GM12878 (cell line): ENCODE measurements at regions not wholly inside any gene's neighbourhood (a gene's known extent, or its start where the extent isn't known, plus 50 kb on each side); places are given as distances from the start of the nearest gene placed in this dataset. TPM values are rescaled to one million over a fixed set of nuclear protein-coding genes. Genes with fewer than 3 reads are reported as not detected.
"Not testable (repeated sequence)": the region's sequence is repeated elsewhere in the genome, so short reads cannot be mapped to it uniquely, and the experiment has no call there.

Experiments
- ATAC-seq: fragments of 200-7000 bp; cut with Tn5 transposase; 3 replicates; pipeline ENCODE4 v1.9.1; 2020; ENCODE audit warnings: mild to moderate bottlenecking, moderate library complexity
- BruUV-seq: library from RNA; stranded (reverse); fragments of 400-500 nt; replicated peaks from 2 replicates; lab custom pipeline; 2021; lab: Mats Ljungman, UMichigan
- CTCF ChIA-PET: fragments of 300-600 bp; sonication (Branson Sonifier 250); formaldehyde crosslinking; extraction: SDS; loops from one replicate; lab custom pipeline; 2021; ENCODE audit warnings: inconsistent platforms; lab: Yijun Ruan, JAX
- POLR2A ChIA-PET: fragments of 350-600 bp; formaldehyde crosslinking; extraction: SDS; loops from one replicate; lab custom pipeline; 2021; ENCODE audit warnings: inconsistent platforms; lab: Charles Lee
- RAD21 ChIA-PET: fragments of 300-600 bp; sonication (Branson Sonifier 250); formaldehyde crosslinking; loops from one replicate; lab custom pipeline; 2023; ENCODE audit warnings: antibody characterized with exemption; ENCODE audit not compliant: unreplicated experiment; lab: Charles Lee
- SMC1A ChIA-PET: fragments of 300-600 bp; sonication (Branson Sonifier 250); formaldehyde crosslinking; loops from one replicate; lab custom pipeline; 2023; ENCODE audit not compliant: unreplicated experiment, uncharacterized antibody; lab: Charles Lee
- DNase-seq: peaks from one replicate; pipeline ENCODE4 v3.0.0-alpha.2; 2011; ENCODE audit warnings: low read depth, low spot score
- FAIRE-seq: peaks from 3 replicates; lab custom pipeline; 2011; peaks lifted over from hg19 to GRCh38; lab: Jason Lieb, UNC
- H2AFZ ChIP-seq: 2 replicates; pipeline ENCODE4 v1.6.0; 2011; ENCODE audit warnings: low read depth, low read length, control low read depth; ENCODE audit not compliant: control insufficient read depth
- H3K27ac ChIP-seq: 2 replicates; pipeline ENCODE4 v1.5.1; 2011; ENCODE audit warnings: control low read depth; ENCODE audit not compliant: control insufficient read depth, insufficient read depth
- H3K27me3 ChIP-seq, 2 experiments: replicated peaks in 1 of 2; 2 replicates each; pipeline versions ENCODE4 v1.6.0 to v1.6.1; 2011; ENCODE audit warnings: low read length in 1 of 2; ENCODE audit not compliant: control insufficient read depth in 2 of 2, insufficient read depth in 2 of 2
- H3K36me3 ChIP-seq, 2 experiments: 2 replicates each; pipeline ENCODE4 v1.5.1; 2011; ENCODE audit warnings: low read length in 1 of 2; ENCODE audit not compliant: control insufficient read depth in 2 of 2, insufficient read depth in 2 of 2
- H3K4me1 ChIP-seq: 2 replicates; pipeline ENCODE4 v1.6.1; 2011; ENCODE audit warnings: mild to moderate bottlenecking, low read length, moderate library complexity, mixed read lengths; ENCODE audit not compliant: control insufficient read depth, insufficient read depth
- H3K4me2 ChIP-seq: 2 replicates; pipeline ENCODE4 v1.6.0; 2011; ENCODE audit warnings: control low read depth; ENCODE audit not compliant: control insufficient read depth, insufficient read depth
- H3K4me3 ChIP-seq: fragments of 200-600 bp; sonication (generic); 2 replicates; pipeline ENCODE4 v1.5.1; 2016
- H3K79me2 ChIP-seq: 2 replicates; pipeline ENCODE4 v1.6.0; 2011; ENCODE audit warnings: low read length; ENCODE audit not compliant: control insufficient read depth, insufficient read depth
- H3K9ac ChIP-seq: 2 replicates; pipeline ENCODE4 v1.8.0; 2011; ENCODE audit warnings: low read length, control low read depth, mixed read lengths; ENCODE audit not compliant: control insufficient read depth, insufficient read depth
- H3K9me3 ChIP-seq: replicated peaks from 3 replicates; pipeline ENCODE4 v1.5.1; 2011; ENCODE audit warnings: mild to moderate bottlenecking, low read length; ENCODE audit not compliant: control insufficient read depth, insufficient read depth
- H4K20me1 ChIP-seq: 2 replicates; pipeline ENCODE4 v1.6.0; 2011; ENCODE audit not compliant: control insufficient read depth, insufficient read depth
- WGBS: methylation state at CpG from one replicate; pipeline ENCODE4 v1.1.6; 2016; ENCODE audit warnings: low lambda C conversion rate; ENCODE audit not compliant: insufficient replicate concordance, insufficient coverage; ENCODE audit errors: missing lambda C conversion rate; 5-methylcytosine and 5-hydroxymethylcytosine counted together
- in situ Hi-C: fragments of 300-500 bp; cut with MboI; formaldehyde crosslinking; loops from 9 replicates; pipeline ENCODE4 v1.14.3; 2018; ENCODE audit warnings: mixed read lengths
- intact Hi-C: fragments of 100-400 bp; cut with micrococcal nuclease; formaldehyde crosslinking; loops from one replicate; pipeline ENCODE4 v1.14.2; 2022; ENCODE audit not compliant: unreplicated experiment
- microRNA-seq: library from miRNA; unstranded; fragments of <30 nt; microRNA quantifications from one replicate; pipeline ENCODE4, GENCODE V29; 2018
- small RNA-seq: library from RNA; depleted of rRNA; stranded (forward); fragments of <200 nt; gene quantifications from one replicate; pipeline ENCODE3, GENCODE V24; 2014

DNA sequence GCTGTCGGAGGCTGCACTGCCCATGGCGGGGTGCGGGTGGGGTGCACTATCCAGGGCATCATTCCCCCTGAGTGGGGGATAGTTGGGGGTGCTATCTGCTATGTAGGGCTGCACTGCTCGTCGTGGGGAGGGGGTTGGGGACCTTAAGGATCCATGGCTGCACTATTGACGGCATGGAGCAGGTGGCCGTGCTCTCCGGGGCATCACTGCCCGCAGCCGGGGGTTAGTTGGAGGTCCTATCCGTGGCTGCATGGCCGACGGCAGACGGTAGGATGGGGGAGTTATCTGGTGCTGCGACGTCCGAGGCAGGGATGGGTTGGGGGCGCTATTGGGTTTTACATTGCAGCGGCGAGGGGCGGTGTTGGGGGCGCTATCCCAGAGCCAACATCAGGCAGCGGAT lies 75.0 kb upstream of the POTEB3 start:
- not testable (repeated sequence) for H3K27ac ChIP-seq, BruUV-seq

DNA sequence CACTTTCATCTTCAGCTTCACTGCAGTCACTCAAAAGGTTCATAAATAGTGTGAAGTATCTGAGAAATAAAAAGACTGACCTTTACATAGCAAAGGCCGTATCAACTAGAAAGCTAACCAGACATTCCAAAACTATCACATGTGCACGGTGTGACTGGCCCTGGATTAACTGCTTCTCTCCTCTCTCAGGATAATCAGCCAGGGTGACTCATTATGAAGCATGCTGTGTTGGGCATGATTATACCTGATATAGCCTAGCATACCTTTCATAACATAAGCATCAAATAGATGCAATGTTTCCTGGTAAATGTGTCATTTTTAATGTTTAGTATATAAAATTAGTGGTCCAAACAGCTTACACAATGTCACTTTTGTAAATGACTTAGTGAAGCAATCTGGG lies 62.7 kb upstream of the POTEB3 start:
- RAD21 ChIA-PET, H4K20me1 ChIP-seq, DNase-seq, H3K4me1 ChIP-seq, H3K9me3 ChIP-seq, BruUV-seq, H3K27me3 ChIP-seq, FAIRE-seq, H3K36me3 ChIP-seq, H3K9ac ChIP-seq, POLR2A ChIA-PET, H3K27ac ChIP-seq, H2AFZ ChIP-seq, ATAC-seq, SMC1A ChIA-PET, in situ Hi-C loops, H3K4me3 ChIP-seq, H3K4me2 ChIP-seq, CTCF ChIA-PET, H3K79me2 ChIP-seq, intact Hi-C loops: not testable (repeated sequence)
- no CpG with 5 or more reads among the region's 2 CpGs for WGBS

More for the DNA sequence above, 75.0 kb upstream of the POTEB3 start:
- POLR2A ChIA-PET, H3K27me3 ChIP-seq, H3K9ac ChIP-seq, DNase-seq, H3K79me2 ChIP-seq, in situ Hi-C loops, CTCF ChIA-PET, H2AFZ ChIP-seq, ATAC-seq, H3K4me2 ChIP-seq, intact Hi-C loops, H3K4me1 ChIP-seq, H3K9me3 ChIP-seq, FAIRE-seq, H3K36me3 ChIP-seq, SMC1A ChIA-PET, H3K4me3 ChIP-seq, H4K20me1 ChIP-seq, RAD21 ChIA-PET: not testable (repeated sequence)
- WGBS = no CpG with 5 or more reads among the region's 23 CpGs

Small RNA genes lying in the stretch of these regions (microRNA-seq; reads per million reads assigned to microRNA genes)
- gene MIR5701-2 = not detected

Small RNA genes lying in the stretch of these regions (small RNA-seq; reads per million reads assigned to genes)
- gene AC135068.3 = not detected
- gene MIR5701-2 = not detected
